H9 (cell line): ENCODE measurements at regions not wholly inside any gene's neighbourhood (a gene's known extent, or its start where the extent isn't known, plus 50 kb on each side); places are given as distances from the start of the nearest gene placed in this dataset.

ENCODE experiments used
- DNase-seq: peaks from one replicate; pipeline ENCODE4 v3.0.0-alpha.2; 2017
- H2AFZ ChIP-seq: one replicate; pipeline ENCODE4 v1.6.1; 2013; ENCODE audit warnings: mild to moderate bottlenecking, low read length, control low read depth, moderate library complexity
- H2AK5ac ChIP-seq: 2 replicates; pipeline ENCODE4 v1.6.1; 2013; ENCODE audit warnings: low read length, control low read depth, mixed read lengths; ENCODE audit not compliant: insufficient read length
- H2BK120ac ChIP-seq: one replicate; pipeline ENCODE4 v1.6.1; 2013; ENCODE audit warnings: low read depth, mild to moderate bottlenecking, low read length, control low read depth, inconsistent platforms; ENCODE audit not compliant: poor library complexity, severe bottlenecking
- H2BK12ac ChIP-seq: 2 replicates; pipeline ENCODE4 v1.6.1; 2013; ENCODE audit warnings: low read length, control low read depth, mixed read lengths, low read depth; ENCODE audit not compliant: insufficient read length
- H2BK15ac ChIP-seq: 2 replicates; pipeline ENCODE4 v1.6.1; 2013; ENCODE audit warnings: low read depth, low read length, control low read depth
- H2BK20ac ChIP-seq: one replicate; pipeline ENCODE4 v1.6.1; 2013; ENCODE audit warnings: low read depth, mild to moderate bottlenecking, low read length, control low read depth, inconsistent platforms; ENCODE audit not compliant: poor library complexity, severe bottlenecking
- H2BK5ac ChIP-seq: 2 replicates; pipeline ENCODE4 v1.6.1; 2013; ENCODE audit warnings: low read length, control low read depth, mixed read lengths; ENCODE audit not compliant: insufficient read length
- H3K14ac ChIP-seq: 2 replicates; pipeline ENCODE4 v1.6.1; 2013; ENCODE audit warnings: low read length, control low read depth; ENCODE audit not compliant: insufficient read depth
- H3K18ac ChIP-seq: 2 replicates; pipeline ENCODE4 v1.6.1; 2013; ENCODE audit warnings: low read depth, mild to moderate bottlenecking, mixed read lengths, low read length, control low read depth; ENCODE audit not compliant: insufficient read length
- H3K23ac ChIP-seq: 2 replicates; pipeline ENCODE4 v1.6.1; 2013; ENCODE audit warnings: low read length, control low read depth, mixed read lengths, low read depth; ENCODE audit not compliant: insufficient read length
- H3K23me2 ChIP-seq: 2 replicates; pipeline ENCODE4 v1.6.1; 2013; ENCODE audit warnings: low read depth, mild to moderate bottlenecking, mixed read lengths, low read length, control low read depth; ENCODE audit not compliant: insufficient read length, poor library complexity, severe bottlenecking
- H3K27ac ChIP-seq: 2 replicates; pipeline ENCODE4 v1.5.1; 2013; ENCODE audit warnings: low read length, control low read depth, mixed read lengths, low read depth; ENCODE audit not compliant: insufficient read length
- H3K27me3 ChIP-seq: 2 replicates; pipeline ENCODE4 v1.6.1; 2013; ENCODE audit warnings: low read length, control low read depth, inconsistent platforms; ENCODE audit not compliant: insufficient read depth
- H3K4ac ChIP-seq: 2 replicates; pipeline ENCODE4 v1.6.1; 2013; ENCODE audit warnings: low read depth, mild to moderate bottlenecking, control low read depth, inconsistent platforms, low read length, moderate library complexity
- H3K4me1 ChIP-seq: 2 replicates; pipeline ENCODE4 v1.6.1; 2013; ENCODE audit warnings: low read length, control low read depth, inconsistent platforms; ENCODE audit not compliant: insufficient read depth
- H3K4me2 ChIP-seq: 2 replicates; pipeline ENCODE4 v1.6.1; 2013; ENCODE audit warnings: low read length, control low read depth, mixed read lengths; ENCODE audit not compliant: insufficient read length, insufficient read depth
- H3K56ac ChIP-seq: 2 replicates; pipeline ENCODE4 v1.6.1; 2013; ENCODE audit warnings: low read depth, mild to moderate bottlenecking, mixed read lengths, low read length, control low read depth; ENCODE audit not compliant: insufficient read length
- H3K79me1 ChIP-seq: 2 replicates; pipeline ENCODE4 v1.6.1; 2013; ENCODE audit warnings: low read depth, mild to moderate bottlenecking, moderate library complexity, low read length, control low read depth, inconsistent platforms; ENCODE audit not compliant: insufficient read depth, poor library complexity, severe bottlenecking
- H3K79me2 ChIP-seq: 2 replicates; pipeline ENCODE4 v1.6.1; 2013; ENCODE audit warnings: low read length, control low read depth, inconsistent platforms; ENCODE audit not compliant: insufficient read depth
- H3K9ac ChIP-seq: 2 replicates; pipeline ENCODE4 v1.6.1; 2013; ENCODE audit warnings: low read length, control low read depth, mixed read lengths; ENCODE audit not compliant: insufficient read length; ENCODE audit errors: extremely low read depth
- H3K9me3 ChIP-seq: one replicate; pipeline ENCODE4 v1.6.1; 2013; ENCODE audit warnings: low read depth, low read length, inconsistent platforms; ENCODE audit not compliant: control insufficient read depth
- H3T11ph ChIP-seq: one replicate; pipeline ENCODE4 v1.6.1; 2013; ENCODE audit warnings: mild to moderate bottlenecking, low read length, control low read depth, inconsistent platforms
- H4K20me1 ChIP-seq: one replicate; pipeline ENCODE4 v1.6.1; 2013; ENCODE audit not compliant: control insufficient read depth, insufficient read length, insufficient read depth
- H4K5ac ChIP-seq: 2 replicates; pipeline ENCODE4 v1.6.1; 2013; ENCODE audit warnings: low read depth, mild to moderate bottlenecking, mixed read lengths, low read length, control low read depth; ENCODE audit not compliant: insufficient read length
- H4K8ac ChIP-seq: replicated peaks from 2 replicates; pipeline ENCODE4 v1.6.1; 2013; ENCODE audit warnings: low read length, control low read depth, mixed read lengths, low read depth; ENCODE audit not compliant: insufficient read length
- H4K91ac ChIP-seq: 2 replicates; pipeline ENCODE4 v1.6.1; 2013; ENCODE audit warnings: low read depth, mild to moderate bottlenecking, moderate library complexity, mixed read lengths, low read length, control low read depth; ENCODE audit not compliant: insufficient read length
- H3K27ac Mint-ChIP-seq, 3 experiments: 2 replicates in 2 of 3; 3 replicates in 1 of 3; pipeline ENCODE4 v1.8.0; 2020 to 2021; ENCODE audit warnings: mixed read lengths in 3 of 3, mild to moderate bottlenecking in 1 of 3, moderate library complexity in 1 of 3
- H3K27me3 Mint-ChIP-seq: 2 replicates; pipeline ENCODE4 v1.8.0; 2021; ENCODE audit warnings: low read depth, mild to moderate bottlenecking, moderate library complexity, mixed read lengths
- H3K36me3 Mint-ChIP-seq, 3 experiments: 2 replicates in 2 of 3; 3 replicates in 1 of 3; pipeline ENCODE4 v1.8.0; 2020 to 2021; ENCODE audit warnings: low read depth in 3 of 3, mixed read lengths in 3 of 3; ENCODE audit not compliant: insufficient read depth in 1 of 3
- H3K4me1 Mint-ChIP-seq, 2 experiments: 2 replicates each; pipeline ENCODE4 v1.8.0; 2020; ENCODE audit warnings: mixed read lengths in 2 of 2
- H3K4me3 Mint-ChIP-seq, 2 experiments: 2 replicates in 1 of 2; 3 replicates in 1 of 2; pipeline ENCODE4 v1.8.0; 2020 to 2021; ENCODE audit warnings: mild to moderate bottlenecking in 2 of 2, mixed read lengths in 2 of 2, moderate library complexity in 1 of 2
- H3K9me3 Mint-ChIP-seq, 2 experiments: 2 replicates in 1 of 2; 3 replicates in 1 of 2; pipeline ENCODE4 v1.8.0; 2020; ENCODE audit warnings: mild to moderate bottlenecking in 2 of 2, mixed read lengths in 2 of 2, moderate library complexity in 1 of 2
- CTCF ChIP-seq: fragments of 200-600 bp; sonication (generic); conservative IDR thresholded peaks from 3 replicates; pipeline ENCODE4 v1.8.0; 2021; ENCODE audit warnings: antibody characterized with exemption, mild to moderate bottlenecking
- WGBS: extraction: QIAGEN DNeasy Blood & Tissue Kit; methylation state at CpG from one replicate; pipeline ENCODE4 v1.1.7; 2013; ENCODE audit warnings: missing lambda C conversion rate, low lambda C conversion rate, mixed read lengths; ENCODE audit not compliant: insufficient read length; ENCODE audit errors: extremely low coverage; 5-methylcytosine and 5-hydroxymethylcytosine counted together

- H3K9ac ChIP-seq, result no peak overlapping the region
- H4K5ac ChIP-seq, result no peak overlapping the region
- TF ChIP-seq CTCF, result no peak
- WGBS, result no CpG with 5 or more reads among the region's 4 CpGs
- H3K79me1 ChIP-seq, result no peaks in the 10 kb centered on the region
- H2BK20ac ChIP-seq, result no peak overlapping the region
- H3K14ac ChIP-seq, result no peak overlapping the region
- no peak overlapping the region for H2AK5ac ChIP-seq
- Mint-ChIP-seq H3K4me1 (no peaks in the 10 kb centered on the region), H3K27me3 (no peaks in the 10 kb centered on the region), H3K4me3 (no peak overlapping the region), H3K9me3 (no peaks in the 10 kb centered on the region), H3K36me3 (no peaks in the 10 kb centered on the region), H3K27ac (no peak overlapping the region)
- H4K20me1 ChIP-seq, result no peaks in the 10 kb centered on the region
- no peak overlapping the region for H2BK12ac ChIP-seq
- H4K91ac ChIP-seq, result no peak overlapping the region
- DNase-seq, result no peak
- H3K23ac ChIP-seq, result no peak overlapping the region
- H2BK120ac ChIP-seq, result no peak overlapping the region
- no peak overlapping the region for H3K4me2 ChIP-seq
- H3K79me2 ChIP-seq, result no peaks in the 10 kb centered on the region
- H2BK5ac ChIP-seq, result no peak overlapping the region
- H2BK15ac ChIP-seq, result no peak overlapping the region
- H3K23me2 ChIP-seq, result no peaks in the 10 kb centered on the region
- H3K18ac ChIP-seq, result no peak overlapping the region
- H3K9me3 ChIP-seq, result no peaks in the 10 kb centered on the region
- no peak overlapping the region for H3K27ac ChIP-seq
- H4K8ac ChIP-seq, result no peak overlapping the region
- no peak overlapping the region for H3K4ac ChIP-seq
- H3K27me3 ChIP-seq, result no peaks in the 10 kb centered on the region
- H2AFZ ChIP-seq, result no peak overlapping the region
- H3T11ph ChIP-seq, result no peak overlapping the region
- no peaks in the 10 kb centered on the region for H3K4me1 ChIP-seq
- no peak overlapping the region for H3K56ac ChIP-seq
Observed at GRCh38 chr13:105343134-105343806, 1192.2 kb downstream of the EFNB2 start.
